Stimulated activated CD4-positive, alpha-beta T cell treated with anti-CD3 and anti-CD28 coated beads, Interleukin-4, amount 100 ng/mL, for 4 hours (primary cell): ENCODE measurements at regions not wholly inside any gene's neighbourhood (a gene's known extent, or its start where the extent isn't known, plus 50 kb on each side); places are given as distances from the start of the nearest gene placed in this dataset.
"Not testable (repeated sequence)": the region's sequence is repeated elsewhere in the genome, so short reads cannot be mapped to it uniquely, and the experiment has no call there.

ENCODE experiments used
- DNase-seq, 2 experiments: peaks; one replicate each; pipeline ENCODE4 v3.0.0-alpha.2; 2020

DNA sequence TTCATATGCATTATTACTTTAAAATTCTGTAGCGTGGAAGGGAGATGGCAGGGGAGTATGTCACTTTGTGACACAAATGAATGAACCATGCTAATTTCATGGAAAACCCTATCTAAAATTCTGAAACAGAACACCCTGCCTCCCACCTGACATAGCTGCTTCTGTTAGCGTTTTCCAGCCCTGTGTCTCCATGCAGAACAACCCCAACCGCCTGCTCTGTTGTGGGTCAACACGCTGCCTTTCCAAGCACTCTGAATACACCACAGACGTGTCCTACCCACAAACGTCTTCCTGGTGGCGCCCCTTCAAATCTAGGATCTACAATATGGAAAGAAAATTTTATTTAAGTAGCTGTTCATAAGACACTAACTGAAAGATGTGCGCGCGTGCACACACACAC, 238.6 kb downstream of the TRIML1 start:
- DNase-seq: no peak

DNA sequence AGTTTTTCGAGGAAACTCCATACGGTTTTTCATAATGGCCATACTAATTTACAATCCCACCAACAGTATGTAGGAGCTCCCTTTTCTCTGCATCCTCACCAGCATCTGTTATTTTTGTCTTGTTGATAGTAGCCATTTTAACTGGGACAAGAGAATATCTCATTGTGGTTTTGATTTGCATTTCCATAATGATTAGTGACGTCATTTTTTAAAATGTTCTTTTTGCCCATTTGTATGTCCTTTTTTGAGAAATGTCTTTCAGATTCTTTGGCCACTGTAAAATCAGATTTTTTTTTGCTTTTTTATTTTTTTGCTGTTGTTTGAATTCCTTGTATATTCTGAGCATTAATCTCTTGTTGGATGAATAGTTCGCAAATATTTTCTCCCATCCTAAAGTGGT, 243.9 kb downstream of the TRIML1 start:
- DNase-seq: no peak

DNA sequence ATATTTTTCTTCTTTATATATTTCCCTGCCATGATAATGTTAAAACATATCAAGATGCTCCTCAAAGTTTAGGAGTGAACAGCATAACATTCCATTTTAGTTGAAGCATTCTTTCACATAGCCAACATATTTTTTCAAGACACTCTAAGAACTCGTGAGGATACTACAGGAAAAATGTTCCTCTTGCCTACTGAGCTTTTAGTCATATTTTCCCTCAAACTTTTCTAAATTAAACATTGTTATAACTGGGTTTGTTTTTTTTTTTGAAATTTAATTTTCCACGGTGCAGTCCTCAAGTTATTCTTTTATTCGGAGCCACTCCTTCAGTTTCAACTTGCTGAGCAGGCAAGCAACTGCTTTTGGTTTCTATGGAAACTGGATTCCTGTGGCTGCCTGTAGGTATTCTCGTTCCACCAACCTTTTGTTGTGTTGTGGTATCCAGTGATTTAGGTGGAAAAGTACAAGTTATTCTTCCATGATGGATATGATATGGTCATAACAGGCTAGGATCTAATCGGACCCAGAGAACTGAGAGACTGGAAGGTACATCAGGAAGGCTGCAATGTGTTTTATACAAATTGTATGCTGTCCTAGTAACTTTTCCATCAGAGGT, 248.0 kb downstream of the TRIML1 start:
- no peak for DNase-seq

DNA sequence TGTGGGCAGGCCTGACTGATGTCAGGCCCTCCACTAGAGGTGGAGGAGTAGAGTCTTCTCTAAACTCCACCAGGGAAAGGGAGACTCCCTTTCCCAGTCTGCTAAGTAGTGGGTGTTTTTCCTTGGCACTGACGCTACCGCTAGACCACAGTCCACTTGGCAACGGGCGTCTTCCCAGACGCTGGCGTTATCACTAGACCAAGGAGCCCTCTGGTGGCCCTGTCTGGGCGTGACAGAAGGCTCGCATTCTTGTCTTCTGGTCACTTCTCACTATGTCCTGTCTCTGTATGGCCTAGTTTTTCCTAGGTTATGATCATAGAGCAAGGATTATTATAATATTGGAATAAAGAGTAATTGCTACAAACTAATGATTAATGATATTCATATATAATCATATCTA, 252.1 kb downstream of the TRIML1 start:
- DNase-seq: not testable (repeated sequence)

DNA sequence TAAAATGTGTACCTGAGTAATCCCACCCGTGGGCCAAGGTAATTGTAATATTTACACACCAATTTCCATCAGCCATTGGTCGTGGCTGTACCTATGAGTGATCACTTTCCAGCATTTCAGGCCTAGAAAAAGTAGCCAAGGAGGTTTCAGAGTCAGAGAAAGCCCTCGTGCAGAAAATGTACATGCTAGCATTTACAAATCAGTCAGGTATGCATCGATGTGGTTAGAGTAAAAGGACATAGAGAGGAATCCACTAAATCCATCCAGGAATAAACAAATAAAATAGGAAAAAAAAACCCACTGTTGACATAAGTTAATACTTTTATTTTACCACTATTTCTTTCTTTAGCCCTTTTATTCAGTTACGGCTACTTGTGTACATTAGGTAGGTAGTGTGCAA, 256.8 kb downstream of the TRIML1 start:
- no peak for DNase-seq

DNA sequence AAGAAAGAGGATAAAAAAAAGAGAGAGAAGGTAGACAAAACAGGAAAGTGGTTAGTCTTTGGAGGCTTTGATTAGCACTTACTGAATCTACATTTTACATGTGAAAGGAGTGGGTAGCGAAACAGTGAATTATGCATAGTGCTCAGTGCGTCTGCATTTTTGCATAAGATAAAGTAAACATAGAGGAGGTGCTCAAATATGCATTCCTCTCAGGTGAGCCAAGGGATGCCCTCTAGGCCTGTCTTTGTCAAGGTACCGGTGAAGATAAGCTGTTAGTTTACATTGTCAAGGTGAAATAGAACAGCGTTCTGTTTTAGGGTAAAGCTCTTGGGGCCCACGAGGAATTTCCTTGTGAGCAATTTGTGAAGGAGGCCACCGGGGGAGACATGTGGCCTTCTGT, 260.6 kb downstream of the TRIML1 start:
- DNase-seq: no peak

DNA sequence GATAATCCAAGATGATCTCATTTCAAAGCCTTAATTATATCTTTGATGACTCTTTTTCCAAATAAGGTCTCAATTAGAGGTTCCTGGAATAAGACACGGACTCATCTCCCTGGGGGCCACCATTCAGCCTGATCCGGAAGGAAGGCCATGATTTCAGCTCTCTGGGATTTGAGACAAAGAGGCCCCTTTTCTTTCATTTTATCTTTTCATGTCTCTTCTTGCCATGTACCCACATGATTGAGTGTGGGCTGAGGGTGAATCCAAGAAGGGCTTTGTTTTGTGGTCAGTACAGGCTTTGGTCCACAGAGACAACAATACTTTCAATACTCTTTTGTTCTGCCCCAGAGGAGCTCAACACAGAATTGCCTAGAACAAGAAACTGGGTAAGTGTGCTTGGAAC, 261.2 kb downstream of the TRIML1 start:
- DNase-seq: no peak

DNA sequence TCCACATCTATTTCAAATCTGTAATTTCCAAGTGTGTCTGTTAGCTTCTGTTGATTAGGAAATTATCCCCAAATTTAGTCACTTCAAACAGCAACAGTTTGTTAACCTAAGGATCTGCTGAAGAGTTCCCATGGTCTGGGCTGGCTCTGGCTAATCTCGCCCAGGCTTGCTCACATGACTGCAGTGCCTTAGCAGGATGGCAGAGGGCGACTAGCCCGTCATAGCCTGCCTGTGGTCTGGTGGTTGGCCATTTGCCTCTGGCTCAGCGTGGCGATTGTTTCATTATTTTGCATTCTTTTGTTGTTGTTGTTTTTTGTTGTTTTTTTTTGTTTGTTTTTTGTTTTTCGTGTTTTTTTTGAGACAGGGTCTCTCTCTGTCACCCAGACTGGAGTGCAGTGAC, 264.0 kb downstream of the TRIML1 start:
- no peak for DNase-seq

DNA sequence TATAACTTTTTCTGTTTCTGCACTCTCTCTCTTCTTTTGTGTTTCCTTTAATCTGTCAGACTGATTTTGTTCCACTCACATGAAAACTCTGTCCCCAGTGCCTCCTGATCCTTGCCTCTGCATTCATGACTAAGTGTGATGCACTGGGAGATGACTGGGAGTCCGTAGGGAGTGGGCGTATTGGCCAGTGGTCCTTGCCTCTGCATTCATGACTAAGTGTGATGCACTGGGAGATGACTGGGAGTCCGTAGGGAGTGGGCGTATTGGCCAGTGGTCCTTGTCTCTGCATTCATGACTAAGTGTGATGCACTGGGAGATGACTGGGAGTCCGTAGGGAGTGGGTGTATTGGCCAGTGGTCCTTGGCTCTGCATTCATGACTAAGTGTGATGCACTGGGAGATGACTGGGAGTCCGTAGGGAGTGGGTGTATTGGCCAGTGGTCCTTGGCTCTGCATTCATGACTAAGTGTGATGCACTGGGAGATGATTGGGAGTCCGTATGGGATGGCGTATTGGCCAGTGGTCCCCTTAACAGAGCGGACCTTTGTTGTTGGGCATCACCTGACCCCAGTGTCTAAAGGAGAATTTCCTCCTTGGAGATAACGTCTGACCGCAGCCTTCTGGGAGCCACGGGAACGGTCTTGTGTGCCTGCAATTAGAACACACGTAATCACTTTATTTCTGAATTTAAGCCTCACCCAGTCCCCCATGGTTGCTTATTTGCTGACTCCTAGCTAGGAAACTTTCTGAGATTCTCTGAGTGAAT, 266.0 kb downstream of the TRIML1 start:
- DNase-seq: not testable (repeated sequence)

DNA sequence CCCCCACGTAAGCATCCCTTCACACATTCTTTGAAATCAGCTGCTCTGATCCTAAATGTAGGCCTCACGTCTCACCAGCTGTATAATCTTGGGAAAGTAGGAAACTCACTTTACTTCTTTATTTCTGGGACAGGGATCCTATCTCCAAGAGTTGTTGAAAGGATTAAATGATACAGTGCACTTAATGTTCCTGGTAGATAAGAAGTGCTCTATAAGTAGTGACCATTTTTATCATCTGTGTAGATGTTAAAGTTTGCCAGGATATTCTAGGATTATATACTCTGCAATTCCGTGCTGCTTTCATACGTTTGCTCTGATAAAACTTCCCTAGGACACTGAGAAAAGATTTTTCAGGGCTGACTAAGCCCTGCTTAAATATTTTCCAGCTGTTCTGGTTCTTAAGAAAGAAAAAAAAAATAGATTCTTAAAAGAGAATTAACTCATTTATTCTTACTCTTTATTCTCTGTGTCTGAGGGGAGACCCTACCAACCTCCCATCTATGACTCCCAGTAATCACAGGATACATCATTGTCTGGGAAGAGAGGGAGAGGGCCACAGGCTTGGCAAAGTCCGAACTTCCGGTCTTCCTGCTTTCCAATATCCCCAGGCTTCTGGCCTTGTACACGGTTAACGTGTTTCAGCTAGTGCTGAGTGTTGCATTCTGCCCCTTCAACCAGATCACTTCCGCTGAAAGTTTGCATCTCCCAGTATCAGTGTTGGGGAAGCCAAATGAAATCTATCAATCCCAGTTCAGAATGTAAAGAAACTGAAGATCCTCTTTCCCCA, 269.2 kb downstream of the TRIML1 start:
- DNase-seq: no peak

DNA sequence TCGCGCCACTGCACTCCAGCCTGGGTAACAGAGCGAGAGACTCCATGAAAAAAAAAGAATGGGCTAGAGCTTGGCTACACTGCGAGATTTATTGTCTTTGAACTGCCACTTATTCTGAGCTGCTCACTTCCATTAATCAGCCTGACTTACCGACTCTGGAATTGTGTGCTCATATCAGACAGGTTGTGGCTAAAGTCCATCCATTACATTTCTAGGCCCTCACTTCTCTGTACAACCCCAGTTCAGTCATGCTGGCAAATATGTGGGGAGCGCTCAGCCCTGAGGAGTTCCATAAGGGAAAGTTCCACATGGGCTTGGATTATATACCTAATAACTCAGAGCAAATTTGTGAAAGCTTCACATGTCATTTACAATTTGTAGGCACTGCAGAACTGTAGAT, 270.6 kb downstream of the TRIML1 start:
- DNase-seq: no peak

DNA sequence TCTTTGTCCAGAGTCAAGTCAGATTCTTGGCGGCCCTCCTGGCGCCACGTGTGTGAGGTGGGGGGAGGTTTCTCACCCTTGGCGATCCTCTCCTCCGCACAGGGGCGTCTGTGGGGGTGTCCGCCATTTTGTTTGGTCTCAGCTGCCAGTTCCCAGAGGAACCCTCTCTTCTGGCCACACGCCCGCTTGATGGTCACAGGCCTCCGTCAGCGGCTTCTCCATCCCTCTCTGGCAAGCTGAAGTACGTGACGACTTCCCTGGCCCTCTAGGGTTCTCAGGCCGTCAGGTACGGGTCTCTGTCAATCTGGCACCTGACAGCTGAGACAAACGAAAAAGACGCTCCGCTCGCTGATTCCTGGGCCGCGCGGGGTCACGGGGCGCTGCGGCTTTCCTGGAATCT, 272.6 kb downstream of the TRIML1 start:
- DNase-seq: no peak

DNA sequence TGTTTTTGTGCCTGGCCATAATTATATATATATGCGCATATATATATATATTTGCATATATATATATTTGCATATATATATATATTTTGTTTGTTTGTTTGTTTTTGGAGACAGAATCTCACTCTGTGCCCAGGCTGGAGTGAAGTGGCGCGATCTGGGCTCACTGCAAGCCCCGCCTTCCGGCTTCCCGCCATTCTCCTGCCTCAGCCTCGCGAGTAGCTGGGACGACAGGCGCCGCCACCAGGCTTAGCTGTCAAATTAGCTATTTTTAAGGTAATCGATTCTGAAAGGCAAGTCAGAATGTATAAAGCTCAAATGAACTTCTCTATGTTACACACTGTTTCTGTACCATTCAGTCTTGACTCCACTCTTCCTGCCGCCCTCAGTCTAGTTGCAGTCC, 273.3 kb downstream of the TRIML1 start:
- no peak for DNase-seq

DNA sequence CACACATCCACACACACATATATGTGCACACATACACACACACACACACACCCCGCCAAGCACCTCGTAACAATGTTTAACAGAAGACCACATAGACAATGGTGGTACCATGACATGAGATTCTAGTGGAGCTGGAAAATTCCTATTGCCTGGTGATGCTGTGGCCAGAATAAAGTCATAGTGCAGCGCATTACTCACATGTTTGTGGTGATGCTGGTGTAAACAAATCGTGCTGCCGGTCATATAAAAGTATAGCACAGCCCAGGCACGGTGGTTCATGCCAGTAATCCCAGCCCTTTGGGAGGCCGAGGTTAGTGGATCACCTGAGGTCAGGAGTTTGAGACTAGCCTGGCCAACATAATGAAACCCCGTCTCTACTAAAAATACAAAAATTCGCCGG, 275.2 kb downstream of the TRIML1 start:
- no peak for DNase-seq

DNA sequence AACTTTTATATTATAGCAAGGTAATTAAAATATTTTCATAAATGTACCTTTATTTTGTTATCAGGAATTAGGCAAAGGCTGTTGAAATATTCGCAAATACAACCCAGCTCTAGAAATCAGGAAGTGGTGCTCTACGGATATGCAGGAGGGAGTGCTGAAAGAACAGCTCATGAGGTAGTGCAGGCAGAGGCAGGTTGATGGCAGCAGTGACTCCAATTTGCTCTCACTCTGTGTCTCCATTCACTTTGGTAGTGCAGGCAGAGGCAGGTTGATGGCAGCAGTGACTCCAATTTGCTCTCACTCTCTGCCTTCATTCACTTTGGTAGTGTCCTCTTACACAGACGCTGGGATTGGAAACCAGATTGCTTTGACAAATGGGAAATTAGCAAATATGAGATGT, 277.9 kb downstream of the TRIML1 start:
- DNase-seq: no peak

DNA sequence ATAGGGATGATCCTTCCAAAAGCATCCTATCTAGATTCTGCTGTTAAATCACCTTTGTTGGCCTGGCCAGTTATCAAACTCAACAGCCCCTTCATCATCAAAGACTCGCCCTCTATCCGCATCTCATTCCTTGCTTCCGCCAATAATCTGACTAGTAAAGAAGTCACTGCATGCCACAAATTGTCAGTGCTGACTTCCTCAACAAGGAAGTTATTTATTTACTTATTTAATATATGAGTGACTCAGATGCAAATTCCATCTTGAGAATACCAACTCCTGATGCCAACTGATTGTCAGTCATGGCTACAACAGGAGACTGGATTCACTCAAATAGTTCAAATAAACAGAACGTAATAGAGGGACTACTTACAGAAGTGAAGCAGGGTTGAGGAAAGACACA, 283.8 kb downstream of the TRIML1 start:
- DNase-seq: no peak

DNA sequence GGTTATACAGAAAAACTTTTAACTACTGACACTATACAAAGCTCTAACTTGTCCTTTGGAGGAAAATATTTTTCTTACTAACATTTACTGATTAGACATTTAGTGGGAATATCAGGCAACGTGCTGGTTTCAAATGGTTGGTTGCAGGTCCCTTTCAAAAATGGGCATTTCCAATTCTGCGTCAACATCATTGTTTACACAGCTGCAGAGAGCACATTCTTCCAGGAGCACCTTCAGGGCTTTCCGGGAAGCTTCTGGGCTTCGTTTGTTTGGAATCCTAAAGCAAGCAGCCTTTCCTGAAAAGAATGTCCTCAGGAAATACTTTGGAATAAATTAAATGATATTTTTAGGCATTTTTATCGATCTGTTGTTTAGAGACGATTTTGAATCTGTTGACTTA, 289.7 kb downstream of the TRIML1 start:
- DNase-seq: no peak

DNA sequence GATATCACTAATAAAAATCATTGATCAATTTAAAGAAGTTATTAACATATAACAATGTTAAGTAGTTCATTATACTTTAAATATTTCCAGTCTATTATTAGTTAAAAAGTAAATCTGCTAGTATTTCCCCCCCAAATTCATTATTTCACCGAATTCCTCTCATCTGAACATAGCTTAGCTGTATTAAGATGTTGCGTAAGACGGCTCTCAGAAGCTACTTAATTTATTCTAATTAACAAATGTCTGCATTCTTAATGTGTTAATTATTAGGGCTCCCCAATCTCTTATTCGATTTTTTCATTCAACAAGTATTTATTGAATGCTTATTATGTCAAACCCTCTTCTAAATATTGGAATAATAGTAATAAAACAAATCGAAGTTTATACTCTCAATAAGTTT, 290.7 kb downstream of the TRIML1 start:
- no peak for DNase-seq

DNA sequence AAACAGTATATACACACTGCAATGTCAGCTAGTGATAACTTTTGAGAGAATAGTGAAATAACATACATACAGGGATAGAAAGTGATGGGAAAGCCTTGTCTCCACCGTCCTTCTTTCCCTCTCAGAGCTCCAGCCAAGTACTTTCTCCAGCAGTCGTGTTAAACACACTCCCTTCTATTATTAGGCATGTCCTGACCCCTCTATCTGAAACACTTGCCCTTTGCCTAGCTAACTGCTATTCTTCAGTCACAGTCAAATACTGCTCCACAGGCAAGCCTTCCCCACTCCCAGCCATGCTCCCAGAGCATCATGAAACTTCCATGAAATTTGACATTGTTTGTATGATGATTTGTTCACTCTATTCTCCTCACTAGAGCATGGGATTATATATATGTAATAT, 291.1 kb downstream of the TRIML1 start:
- no peak for DNase-seq

DNA sequence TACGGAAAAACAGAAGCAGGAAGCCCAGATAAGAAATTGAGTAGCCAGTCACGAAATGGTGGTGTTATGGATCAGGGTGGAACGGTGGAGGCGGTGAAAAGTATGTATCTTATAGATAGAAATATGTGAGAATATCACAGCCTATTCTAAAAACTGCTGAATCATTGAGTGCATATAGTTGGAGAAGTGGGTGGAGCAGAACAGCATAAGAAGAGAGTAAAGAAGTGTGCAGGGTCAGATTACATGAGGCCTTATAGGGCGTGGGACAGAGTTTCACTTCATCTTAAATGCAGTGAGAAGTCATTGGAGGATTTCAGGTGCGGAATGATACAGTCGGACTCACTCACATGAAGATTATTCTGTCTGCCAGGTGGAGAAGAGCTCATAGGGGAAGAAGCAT, 293.1 kb downstream of the TRIML1 start:
- no peak for DNase-seq

DNA sequence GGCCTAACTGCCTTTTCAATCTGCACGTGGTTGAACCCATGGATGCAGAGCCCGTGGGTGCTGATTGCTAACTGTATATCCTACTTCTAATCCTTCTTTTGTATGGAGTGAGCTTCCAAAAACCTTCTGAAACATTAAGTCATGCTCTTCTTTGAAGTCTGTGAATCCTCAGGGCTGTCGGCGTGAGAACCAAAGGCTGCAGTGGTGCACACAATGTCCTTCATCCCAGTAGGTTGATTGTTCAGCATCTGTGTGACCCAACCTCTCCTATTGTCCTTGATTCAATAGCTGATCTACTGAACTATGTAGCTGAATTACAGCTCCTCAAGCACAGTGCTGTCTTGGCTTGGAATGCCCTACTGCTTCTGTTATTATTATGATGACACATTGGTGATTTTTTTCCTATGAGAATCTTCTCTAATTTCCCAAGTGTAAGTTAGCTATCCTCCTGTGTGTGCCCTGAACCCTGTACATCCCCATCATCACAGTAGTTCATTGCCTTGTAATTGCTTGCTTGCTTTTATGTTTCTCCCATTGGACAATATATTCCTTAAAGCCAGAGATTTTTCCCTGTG, 294.6 kb downstream of the TRIML1 start:
- DNase-seq: no peak

DNA sequence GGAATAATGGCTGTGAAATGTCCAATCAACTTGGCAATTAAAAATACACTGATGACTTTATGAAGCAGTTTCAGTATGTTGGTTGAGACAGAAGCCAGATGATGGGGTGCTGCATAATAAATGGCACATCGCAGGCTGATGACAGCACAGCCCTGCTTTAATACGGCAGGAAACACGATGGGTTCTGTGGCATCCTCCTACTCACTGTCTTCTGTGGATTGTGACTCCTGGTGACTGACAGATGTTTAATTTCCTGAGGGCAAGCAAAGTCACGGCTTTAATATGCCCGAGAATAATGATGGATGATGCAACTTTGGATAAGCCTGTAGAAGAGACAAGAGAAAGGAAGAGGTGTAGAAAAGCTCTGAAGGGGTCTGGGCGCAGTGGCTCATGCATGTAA, 295.4 kb downstream of the TRIML1 start:
- DNase-seq: no peak

DNA sequence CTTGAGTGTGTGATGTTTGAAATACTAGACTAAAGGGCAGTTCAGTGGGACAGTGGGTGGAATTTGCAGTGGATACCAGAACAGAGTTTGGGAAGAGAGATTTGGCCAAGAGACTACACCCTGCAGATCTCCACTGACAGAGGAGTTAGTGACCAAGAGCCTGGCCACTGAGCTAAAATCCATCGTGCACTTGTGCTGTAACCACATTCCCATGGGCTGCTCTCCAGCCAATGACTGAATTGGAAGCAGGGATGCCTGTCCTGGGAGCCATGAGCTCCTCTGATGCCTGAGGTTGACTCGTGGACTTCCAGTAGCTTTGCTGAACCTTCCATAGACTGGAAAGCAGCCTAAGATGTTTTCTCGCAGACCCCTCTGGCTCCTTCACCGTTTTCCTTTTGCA, 296.1 kb downstream of the TRIML1 start:
- DNase-seq: no peak

DNA sequence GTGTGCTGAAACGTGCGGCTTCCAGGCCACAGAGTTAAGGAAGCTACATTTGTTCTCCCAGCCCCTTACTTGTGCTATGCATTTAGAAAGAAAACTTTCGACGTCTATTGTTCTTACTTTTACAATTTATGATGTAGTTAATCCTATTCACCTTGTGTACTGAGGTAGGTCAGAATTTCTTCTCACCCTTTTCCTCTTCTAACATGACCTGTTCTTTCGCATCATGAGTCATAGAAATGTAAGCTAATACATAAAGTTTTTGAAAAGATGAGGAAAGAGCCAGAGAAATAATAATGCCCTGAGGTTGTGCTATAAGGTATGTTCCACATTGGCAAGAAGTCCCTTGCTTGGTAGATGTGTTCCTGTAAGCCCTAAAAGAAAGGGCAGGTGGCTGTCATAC, 298.3 kb downstream of the TRIML1 start:
- no peak for DNase-seq
